ENCODE measurements at regions not wholly inside any gene's neighbourhood (a gene's known extent, or its start where the extent isn't known, plus 50 kb on each side); places are given as distances from the start of the nearest gene placed in this dataset.
"Not testable (repeated sequence)": the region's sequence is repeated elsewhere in the genome, so short reads cannot be mapped to it uniquely, and the experiment has no call there.

DNA sequence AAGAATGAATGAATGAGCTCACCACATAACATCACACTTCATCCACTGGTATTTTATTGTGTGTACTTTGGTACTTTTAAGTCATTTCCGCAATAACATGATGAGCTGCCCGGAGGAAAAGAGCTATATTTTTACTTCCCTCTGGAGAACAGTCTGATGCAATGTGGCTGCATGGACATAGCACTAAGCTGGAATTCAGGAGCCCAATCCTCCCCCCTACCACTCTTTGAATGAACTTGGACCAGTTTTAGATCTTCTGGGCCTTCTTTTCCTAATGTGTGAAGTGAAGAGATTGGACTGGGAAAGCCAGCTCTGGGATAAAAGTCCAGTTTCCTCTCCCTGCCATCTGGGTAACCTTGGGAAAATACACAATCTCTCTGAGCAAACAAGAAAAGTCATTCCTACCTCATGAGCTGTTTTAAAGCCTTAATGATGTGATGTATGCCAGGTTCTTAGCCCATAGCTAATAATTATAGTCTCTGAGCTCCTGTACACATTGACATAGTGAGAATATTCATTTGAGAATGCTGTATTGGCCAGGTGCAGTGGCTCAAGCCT, 79.3 kb downstream of the ABCC12 start:
- no peak overlapping the region for H3K27ac Mint-ChIP-seq
- no peaks in the 10 kb centered on the region for H3K36me3 Mint-ChIP-seq
- peaks cover 11% of the 10 kb centered on the region for H3K27me3 Mint-ChIP-seq
- H3K4me1 Mint-ChIP-seq (ENCODE audit: low read depth), result no peaks in the 10 kb centered on the region
- no peak overlapping the region for H3K4me3 Mint-ChIP-seq
- no peaks in the 10 kb centered on the region for H3K9me3 Mint-ChIP-seq (ENCODE audit: low read depth)

DNA sequence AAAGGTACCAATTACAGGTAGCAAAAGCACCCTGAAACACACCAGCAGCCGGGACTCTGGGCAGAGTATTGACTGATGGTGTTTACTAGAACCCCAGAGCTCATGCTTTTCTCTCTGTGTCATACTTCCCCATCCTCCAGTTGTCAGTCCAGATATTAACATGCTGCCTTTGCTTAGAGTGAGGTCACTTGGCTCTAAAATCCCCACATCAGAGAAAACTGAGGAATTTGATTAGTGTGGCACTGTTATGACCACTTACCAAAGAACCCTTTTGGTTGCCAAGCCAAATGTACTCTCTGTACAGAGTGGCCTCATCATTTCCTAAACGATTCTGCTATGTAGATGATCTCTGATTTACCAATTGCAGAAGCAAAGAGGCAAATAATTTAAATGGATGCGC, 80.4 kb downstream of the ABCC12 start:
- Mint-ChIP-seq H3K36me3 (no peaks in the 10 kb centered on the region), H3K27ac (no peak overlapping the region), H3K9me3 (ENCODE audit: low read depth) (no peaks in the 10 kb centered on the region)

DNA sequence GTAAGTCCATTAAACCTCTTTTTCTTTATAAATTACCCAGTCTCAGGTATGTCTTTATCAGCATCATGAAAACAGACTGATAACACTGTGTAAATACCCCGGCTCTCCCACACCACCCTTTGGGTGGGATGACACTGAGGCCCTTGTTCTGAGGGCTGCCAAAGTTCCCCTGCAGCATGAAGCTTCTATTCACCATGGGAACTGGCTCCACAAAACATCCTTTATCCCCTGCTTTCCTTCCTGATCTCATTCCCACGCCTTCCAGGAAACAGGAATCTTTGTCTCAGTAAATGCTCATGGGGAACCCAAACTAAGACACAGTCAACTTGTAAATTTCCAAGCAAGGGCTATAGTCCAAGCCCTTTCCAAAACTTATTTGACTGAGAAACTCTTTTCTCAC, 88.4 kb downstream of the ABCC12 start:
- H3K4me1 Mint-ChIP-seq (ENCODE audit: low read depth), result no peaks in the 10 kb centered on the region
- no peak overlapping the region for H3K27ac Mint-ChIP-seq
- no peak overlapping the region for H3K4me3 Mint-ChIP-seq
- H3K9me3 Mint-ChIP-seq (ENCODE audit: low read depth), result peaks cover 3% of the 10 kb centered on the region
- H3K36me3 Mint-ChIP-seq, result no peaks in the 10 kb centered on the region
- peaks cover 10% of the 10 kb centered on the region for H3K27me3 Mint-ChIP-seq

More for the DNA sequence above, 80.4 kb downstream of the ABCC12 start:
- Mint-ChIP-seq H3K27me3 (peaks cover 13% of the 10 kb centered on the region), H3K4me3 (no peak overlapping the region), H3K4me1 (ENCODE audit: low read depth) (no peaks in the 10 kb centered on the region)

DNA sequence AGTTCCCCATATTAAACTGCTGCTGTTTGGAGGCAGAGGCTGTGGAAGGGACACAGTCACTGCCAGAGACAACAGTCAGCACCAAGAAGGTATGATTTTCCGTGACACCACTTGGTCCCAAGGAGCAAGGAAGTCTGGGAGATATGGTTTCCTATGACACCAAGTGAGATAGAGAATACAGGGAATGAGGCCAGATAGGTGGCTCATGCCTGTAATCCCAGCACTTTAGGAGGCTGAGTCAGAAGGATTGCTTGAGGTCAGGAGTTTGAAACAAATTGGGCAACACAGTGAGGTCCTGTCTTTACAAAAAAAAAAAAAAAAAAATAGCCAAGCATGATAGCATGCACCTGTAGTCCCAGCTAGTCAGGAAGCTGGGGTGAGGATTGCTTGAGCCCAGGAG, 90.8 kb downstream of the ABCC12 start:
- Mint-ChIP-seq H3K9me3 (ENCODE audit: low read depth) (peaks cover 3% of the 10 kb centered on the region), H3K4me1 (ENCODE audit: low read depth) (no peaks in the 10 kb centered on the region), H3K27ac (no peak overlapping the region), H3K4me3 (no peak overlapping the region), H3K27me3 (peaks cover 9% of the 10 kb centered on the region), H3K36me3 (no peaks in the 10 kb centered on the region)

DNA sequence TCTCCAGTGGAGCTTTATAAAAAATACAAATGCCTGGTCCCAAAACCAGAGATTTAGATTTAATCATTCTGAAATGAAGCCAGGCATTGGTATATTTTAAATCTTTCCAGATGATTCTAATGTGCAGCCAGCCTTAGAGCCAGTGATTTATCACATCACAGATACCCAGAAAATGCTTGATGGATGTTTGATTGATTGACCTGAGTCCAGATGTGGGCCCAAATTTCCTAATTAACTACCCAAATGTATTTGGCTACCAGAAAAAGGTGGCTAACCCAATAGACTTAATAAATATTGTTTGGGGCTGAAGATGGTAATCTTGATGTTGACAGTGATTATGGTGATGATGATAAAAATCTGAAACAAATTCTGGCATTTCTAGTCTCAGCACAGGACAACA, 93.1 kb downstream of the ABCC12 start:
- no peak overlapping the region for H3K4me3 Mint-ChIP-seq
- H3K9me3 Mint-ChIP-seq (ENCODE audit: low read depth), result no peaks in the 10 kb centered on the region
- no peak overlapping the region for H3K27ac Mint-ChIP-seq
- peaks cover 8% of the 10 kb centered on the region for H3K27me3 Mint-ChIP-seq
- no peaks in the 10 kb centered on the region for H3K36me3 Mint-ChIP-seq
- no peaks in the 10 kb centered on the region for H3K4me1 Mint-ChIP-seq (ENCODE audit: low read depth)

DNA sequence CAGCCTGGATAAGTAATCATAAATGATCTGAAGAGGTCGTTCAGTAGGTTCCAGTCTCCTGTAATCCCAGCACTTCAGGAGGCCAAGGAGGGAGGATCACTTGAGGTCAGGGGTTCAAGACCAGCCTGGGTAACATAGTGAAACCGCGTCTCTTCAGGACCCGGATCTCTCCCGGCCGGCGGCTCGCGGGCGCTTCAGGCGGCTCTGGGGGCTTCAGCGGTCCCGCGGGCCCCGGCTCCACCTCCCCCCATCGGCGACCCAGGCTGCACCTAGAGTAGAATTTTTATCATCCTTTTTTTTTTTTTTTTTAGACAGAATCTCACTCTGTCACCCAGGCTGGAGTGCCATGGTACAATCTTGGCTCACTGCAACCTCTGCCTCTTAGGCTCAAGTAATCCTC, 95.9 kb downstream of the ABCC12 start:
- H3K4me1 Mint-ChIP-seq (ENCODE audit: low read depth), result peaks cover 5% of the 10 kb centered on the region
- H3K36me3 Mint-ChIP-seq, result no peaks in the 10 kb centered on the region
- peaks cover 14% of the 10 kb centered on the region for H3K27me3 Mint-ChIP-seq
- no peak overlapping the region for H3K27ac Mint-ChIP-seq
- no peak overlapping the region for H3K4me3 Mint-ChIP-seq
- no peaks in the 10 kb centered on the region for H3K9me3 Mint-ChIP-seq (ENCODE audit: low read depth)

DNA sequence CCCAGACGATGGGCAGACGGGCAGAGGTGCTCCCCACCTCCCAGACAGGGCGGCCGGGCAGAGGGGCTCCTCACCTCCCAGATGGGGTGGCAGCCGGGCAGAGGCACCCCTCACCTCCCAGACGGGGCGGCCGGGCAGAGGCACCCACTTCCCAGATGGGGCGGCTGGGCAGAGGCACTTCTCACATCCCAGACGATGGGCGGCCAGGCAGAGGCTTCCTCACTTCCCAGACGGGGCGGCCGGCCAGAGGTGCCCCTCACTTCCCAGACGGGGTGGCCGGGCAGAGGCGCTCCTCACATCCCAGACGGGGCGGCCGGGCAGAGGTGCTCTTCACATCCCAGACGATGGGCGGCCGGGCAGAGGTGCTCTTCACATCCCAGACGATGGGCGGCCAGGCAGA, 96.6 kb downstream of the ABCC12 start:
- not testable (repeated sequence) for H3K9me3 Mint-ChIP-seq (ENCODE audit: low read depth); H3K4me3 Mint-ChIP-seq; H3K4me1 Mint-ChIP-seq (ENCODE audit: low read depth); H3K27ac Mint-ChIP-seq; H3K36me3 Mint-ChIP-seq
- peaks cover 18% of the 10 kb centered on the region for H3K27me3 Mint-ChIP-seq

DNA sequence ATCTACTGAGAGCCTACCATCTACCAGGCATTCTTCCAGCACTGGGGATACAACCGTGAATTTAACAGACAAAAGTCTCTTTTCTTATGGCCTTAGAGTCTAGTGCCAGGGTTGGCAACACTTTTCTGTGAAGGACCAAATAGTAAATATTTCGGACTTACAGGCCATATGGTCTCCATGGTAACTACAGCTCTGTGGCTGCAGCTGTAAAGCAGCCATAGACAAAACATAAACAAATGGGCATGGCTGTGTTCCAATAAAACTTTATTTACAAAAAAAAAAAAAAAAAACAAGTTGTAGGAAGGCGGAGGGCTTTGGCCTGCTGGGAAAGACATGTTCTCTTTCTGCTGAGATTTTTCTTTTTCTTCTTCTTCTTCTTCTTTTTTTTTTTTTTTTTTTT, 98.7 kb downstream of the ABCC12 start:
- Mint-ChIP-seq H3K27me3 (peaks cover 19% of the 10 kb centered on the region), H3K27ac (no peak overlapping the region), H3K9me3 (ENCODE audit: low read depth) (no peaks in the 10 kb centered on the region), H3K36me3 (no peaks in the 10 kb centered on the region), H3K4me3 (no peak overlapping the region), H3K4me1 (ENCODE audit: low read depth) (peaks cover 5% of the 10 kb centered on the region)

DNA sequence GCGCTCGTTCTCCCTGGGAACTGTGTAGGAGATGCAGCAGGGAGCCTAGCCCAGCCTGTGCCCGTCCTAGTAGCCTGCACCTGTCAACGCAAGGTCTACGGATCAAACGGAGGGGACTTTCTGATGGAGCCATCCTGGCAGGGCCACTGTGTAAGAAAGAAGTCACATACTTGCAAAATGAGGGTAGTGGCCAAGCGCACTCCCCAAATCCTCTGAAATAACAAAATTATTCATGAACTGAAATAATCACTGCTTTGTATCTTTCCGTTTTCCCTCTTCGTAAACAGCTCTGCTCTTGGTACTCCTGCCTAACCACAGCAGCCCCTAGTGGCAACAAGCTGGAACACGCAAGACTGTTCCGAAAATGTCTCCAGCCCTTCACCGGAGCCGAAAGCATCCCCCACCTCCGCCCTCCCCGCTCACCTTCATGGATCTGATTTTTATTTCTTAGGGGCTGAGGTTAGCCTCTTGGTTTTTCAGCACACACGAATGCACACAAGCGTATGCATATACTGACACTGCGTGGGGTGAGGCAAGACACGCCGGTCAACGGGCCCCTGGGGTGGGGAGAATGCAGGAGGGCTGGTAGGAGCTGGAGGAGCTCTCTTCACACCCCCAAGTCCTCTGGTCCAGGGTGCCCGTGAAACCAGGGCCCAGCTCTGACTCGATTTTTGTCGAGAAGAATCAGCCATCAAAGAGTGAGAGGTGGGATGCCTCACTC, 100.8 kb downstream of the ABCC12 start:
- Mint-ChIP-seq H3K9me3 (ENCODE audit: low read depth) (no peaks in the 10 kb centered on the region), H3K4me3 (no peak overlapping the region), H3K4me1 (ENCODE audit: low read depth) (peaks cover 5% of the 10 kb centered on the region), H3K27ac (no peak overlapping the region), H3K36me3 (no peaks in the 10 kb centered on the region), H3K27me3 (peaks cover 21% of the 10 kb centered on the region)

DNA sequence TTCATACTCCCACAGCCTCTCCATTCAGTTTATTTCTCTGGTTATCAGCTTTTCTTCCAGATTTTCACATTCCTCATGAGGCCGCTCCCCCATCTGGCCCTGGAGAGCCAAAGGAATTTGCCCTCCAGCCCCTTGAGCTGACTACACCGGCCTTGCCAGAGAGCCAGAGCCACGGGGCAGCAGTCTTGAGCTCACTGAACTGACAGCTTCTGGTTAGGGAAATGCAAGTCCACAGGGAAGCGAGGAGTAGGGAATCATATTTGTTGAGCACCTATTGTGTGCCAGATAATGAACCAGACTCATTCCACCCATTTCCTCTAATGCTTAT, 102.4 kb downstream of the ABCC12 start:
- peaks cover 17% of the 10 kb centered on the region for H3K27me3 Mint-ChIP-seq
- H3K9me3 Mint-ChIP-seq (ENCODE audit: low read depth), result no peaks in the 10 kb centered on the region
- H3K4me3 Mint-ChIP-seq, result no peak overlapping the region
- H3K4me1 Mint-ChIP-seq (ENCODE audit: low read depth), result peaks cover 5% of the 10 kb centered on the region
- no peak overlapping the region for H3K27ac Mint-ChIP-seq
- H3K36me3 Mint-ChIP-seq, result no peaks in the 10 kb centered on the region

DNA sequence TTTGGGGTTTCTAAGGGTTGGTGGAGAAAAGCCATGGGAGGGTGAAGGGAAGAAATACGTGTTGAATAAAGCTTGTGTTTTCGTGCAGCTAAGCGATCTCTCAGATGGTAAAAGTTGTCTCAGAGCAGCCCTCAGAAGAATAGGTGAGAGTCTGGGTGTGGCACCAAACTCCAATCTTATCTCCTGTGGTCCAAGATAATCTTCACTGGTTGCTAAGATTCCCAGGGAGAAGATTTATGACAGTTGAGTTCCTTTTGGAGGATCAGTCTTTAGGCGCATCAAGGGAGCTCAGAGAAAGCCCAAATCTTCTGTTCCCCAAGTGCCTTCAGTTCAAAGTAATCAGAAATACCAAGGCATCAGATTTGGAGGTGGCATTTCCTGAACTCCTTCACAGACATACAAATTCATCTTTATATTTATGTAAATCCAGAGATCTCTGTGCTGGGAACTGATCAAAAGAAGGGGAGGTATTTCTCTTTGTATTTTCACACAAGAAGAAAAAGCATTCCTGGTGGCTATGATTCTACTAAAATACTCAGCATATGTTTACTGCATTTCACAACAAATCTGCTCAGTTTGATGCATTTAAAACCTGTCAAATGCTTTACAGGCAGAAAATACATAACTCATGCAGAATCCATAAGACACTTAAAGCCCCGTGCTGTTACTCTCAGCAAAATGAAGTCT, 102.9 kb downstream of the ABCC12 start:
- no peaks in the 10 kb centered on the region for H3K9me3 Mint-ChIP-seq (ENCODE audit: low read depth)
- H3K36me3 Mint-ChIP-seq, result no peaks in the 10 kb centered on the region
- no peak overlapping the region for H3K4me3 Mint-ChIP-seq
- peaks cover 16% of the 10 kb centered on the region for H3K27me3 Mint-ChIP-seq
- H3K27ac Mint-ChIP-seq, result no peak overlapping the region
- peaks cover 5% of the 10 kb centered on the region for H3K4me1 Mint-ChIP-seq (ENCODE audit: low read depth)

DNA sequence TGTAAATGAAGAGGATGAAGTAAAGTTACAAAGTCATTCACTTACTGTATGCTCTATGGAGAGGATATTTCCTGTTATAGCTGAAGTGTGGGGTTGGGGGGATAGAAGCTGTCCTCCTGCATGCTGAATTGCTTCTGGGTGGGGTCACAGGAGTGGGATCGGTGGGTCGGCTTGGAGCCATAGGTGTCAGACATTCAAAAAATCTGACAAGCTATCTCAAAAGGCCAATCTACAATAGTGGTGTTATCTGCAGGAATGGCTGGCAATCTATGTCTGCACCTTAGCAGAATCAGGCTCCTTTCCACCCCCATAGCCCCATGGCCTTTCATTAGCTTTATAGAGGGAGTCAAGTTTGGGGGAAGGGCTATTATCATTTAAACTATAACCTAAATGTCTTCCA, 104.9 kb downstream of the ABCC12 start:
- Mint-ChIP-seq H3K9me3 (ENCODE audit: low read depth) (no peaks in the 10 kb centered on the region), H3K4me3 (no peak overlapping the region), H3K27me3 (peaks cover 15% of the 10 kb centered on the region), H3K27ac (no peak overlapping the region), H3K36me3 (no peaks in the 10 kb centered on the region), H3K4me1 (ENCODE audit: low read depth) (peaks cover 4% of the 10 kb centered on the region)

DNA sequence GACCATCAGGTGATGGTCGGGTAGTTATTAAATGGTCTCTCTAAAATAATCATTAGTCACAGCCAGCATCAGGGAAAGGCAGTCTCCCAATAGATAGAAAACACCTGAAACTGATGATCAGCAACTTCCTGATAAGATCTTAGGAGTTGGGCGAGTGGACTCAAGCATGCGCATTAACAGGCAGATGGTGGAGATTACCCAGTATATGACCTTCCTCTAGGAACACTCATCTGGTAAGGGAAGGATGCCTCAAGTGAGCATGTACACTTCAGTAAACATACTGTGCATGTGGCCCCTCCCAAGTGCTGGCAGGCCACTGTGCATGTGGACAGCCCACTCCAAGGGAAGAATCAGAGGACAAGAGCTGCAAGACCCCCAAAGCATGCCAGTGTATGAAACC, 105.9 kb downstream of the ABCC12 start:
- H3K9me3 Mint-ChIP-seq (ENCODE audit: low read depth), result no peaks in the 10 kb centered on the region
- no peaks in the 10 kb centered on the region for H3K36me3 Mint-ChIP-seq
- H3K27ac Mint-ChIP-seq, result no peak overlapping the region
- H3K4me3 Mint-ChIP-seq, result no peak overlapping the region
- peaks cover 16% of the 10 kb centered on the region for H3K27me3 Mint-ChIP-seq
- H3K4me1 Mint-ChIP-seq (ENCODE audit: low read depth), result no peaks in the 10 kb centered on the region

DNA sequence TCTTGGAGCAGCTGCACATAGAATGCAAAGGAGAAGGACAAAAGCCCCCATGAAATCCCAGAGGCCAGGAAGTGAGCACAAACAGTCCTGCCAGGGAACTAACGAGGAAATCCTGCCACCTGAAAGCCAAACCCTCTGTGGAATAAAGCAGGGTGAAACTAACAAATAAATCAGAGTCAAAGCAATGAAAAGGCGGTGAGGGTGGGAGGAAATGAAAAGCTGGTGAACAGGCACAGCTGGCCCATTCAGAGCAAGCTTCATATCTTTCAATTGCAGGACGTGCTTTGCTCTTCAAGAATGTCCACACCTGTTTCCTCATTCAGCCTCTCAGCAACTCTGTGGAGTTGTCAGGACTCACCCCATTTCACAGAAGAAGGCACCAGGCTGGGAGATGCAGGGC, 108.1 kb downstream of the ABCC12 start:
- no peak overlapping the region for H3K27ac Mint-ChIP-seq
- no peaks in the 10 kb centered on the region for H3K36me3 Mint-ChIP-seq
- H3K9me3 Mint-ChIP-seq (ENCODE audit: low read depth), result no peaks in the 10 kb centered on the region
- peaks cover 12% of the 10 kb centered on the region for H3K27me3 Mint-ChIP-seq
- H3K4me3 Mint-ChIP-seq, result no peak overlapping the region
- no peaks in the 10 kb centered on the region for H3K4me1 Mint-ChIP-seq (ENCODE audit: low read depth)

DNA sequence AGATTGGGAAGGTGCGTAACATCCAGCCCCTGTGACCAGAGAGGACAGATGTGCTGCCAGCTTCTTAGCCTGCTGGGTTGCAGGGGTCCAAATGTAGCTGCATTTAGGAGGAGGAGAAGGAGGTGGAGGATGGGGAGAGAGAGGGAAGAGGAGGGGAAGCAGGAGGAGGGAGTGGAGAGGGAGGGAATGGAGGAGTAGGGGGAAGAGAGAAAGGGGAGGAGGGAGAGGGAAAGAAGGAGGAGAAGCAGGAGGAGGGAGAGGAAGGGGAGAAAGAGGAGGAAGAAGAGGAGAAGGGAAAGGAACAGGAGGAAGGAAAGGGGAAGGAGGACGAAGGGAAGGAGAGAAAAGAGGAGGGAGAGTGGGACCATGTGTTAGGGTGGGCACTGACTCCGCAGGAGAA, 108.6 kb downstream of the ABCC12 start:
- Mint-ChIP-seq H3K36me3 (no peaks in the 10 kb centered on the region), H3K27me3 (peaks cover 12% of the 10 kb centered on the region), H3K4me1 (ENCODE audit: low read depth) (no peaks in the 10 kb centered on the region), H3K27ac (no peak overlapping the region), H3K4me3 (no peak overlapping the region), H3K9me3 (ENCODE audit: low read depth) (no peaks in the 10 kb centered on the region)

DNA sequence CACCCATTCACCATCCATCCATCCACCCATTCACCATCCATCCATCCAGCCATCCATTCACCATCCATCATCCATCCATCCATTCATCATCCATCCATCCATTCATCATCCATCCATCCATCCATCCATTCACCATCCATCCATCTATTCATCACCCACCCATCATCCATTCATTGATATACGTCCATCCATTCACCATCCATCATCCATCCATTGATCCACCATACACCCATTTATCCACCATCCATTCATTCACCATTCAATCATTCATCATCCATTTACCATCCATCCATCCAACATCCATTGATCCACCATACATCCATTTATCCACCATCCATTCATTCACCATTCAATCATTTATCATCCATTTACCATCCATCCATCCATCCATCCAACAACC, 111.7 kb downstream of the ABCC12 start:
- H3K4me1 Mint-ChIP-seq (ENCODE audit: low read depth), result no peaks in the 10 kb centered on the region
- no peaks in the 10 kb centered on the region for H3K36me3 Mint-ChIP-seq
- no peak overlapping the region for H3K27ac Mint-ChIP-seq
- no peaks in the 10 kb centered on the region for H3K9me3 Mint-ChIP-seq (ENCODE audit: low read depth)
- no peak overlapping the region for H3K4me3 Mint-ChIP-seq
- peaks cover 7% of the 10 kb centered on the region for H3K27me3 Mint-ChIP-seq
